Ishikawa (cell line): ENCODE measurements at regions not wholly inside any gene's neighbourhood (a gene's known extent, or its start where the extent isn't known, plus 50 kb on each side); places are given as distances from the start of the nearest gene placed in this dataset.

Source experiments
- CEBPB ChIP-seq: IDR thresholded peaks from 2 replicates; pipeline ENCODE4 v1.6.1; 2012
- CREB1 ChIP-seq: IDR thresholded peaks from 2 replicates; pipeline ENCODE4 v1.6.1; 2012; ENCODE audit warnings: low read depth
- EGR1 ChIP-seq: IDR thresholded peaks from 2 replicates; pipeline ENCODE4 v1.6.1; 2012
- EP300 ChIP-seq: IDR thresholded peaks from 2 replicates; pipeline ENCODE4 v1.6.1; 2012; ENCODE audit warnings: borderline replicate concordance
- FOXM1 ChIP-seq: IDR thresholded peaks from 2 replicates; pipeline ENCODE4 v1.6.1; 2012; ENCODE audit warnings: low read depth, borderline replicate concordance
- NFIC ChIP-seq: IDR thresholded peaks from 2 replicates; pipeline ENCODE4 v1.6.1; 2012
- RAD21 ChIP-seq: IDR thresholded peaks from 2 replicates; pipeline ENCODE4 v1.6.1; 2012; ENCODE audit warnings: low read depth
- TAF1 ChIP-seq: IDR thresholded peaks from 2 replicates; pipeline ENCODE4 v1.6.1; 2012; ENCODE audit warnings: low read depth, mild to moderate bottlenecking
- TCF12 ChIP-seq: IDR thresholded peaks from 2 replicates; pipeline ENCODE4 v1.6.1; 2012; ENCODE audit warnings: low read depth
- TEAD4 ChIP-seq: IDR thresholded peaks from 2 replicates; pipeline ENCODE4 v1.6.1; 2012
- YY1 ChIP-seq: IDR thresholded peaks from 2 replicates; pipeline ENCODE4 v1.6.1; 2012; ENCODE audit warnings: low read depth
- ZBTB7A ChIP-seq: IDR thresholded peaks from 2 replicates; pipeline ENCODE4 v1.6.1; 2012; ENCODE audit warnings: low read depth
- TF ChIP-seq, protein P1 (sequence below): IDR thresholded peaks from 2 replicates; pipeline ENCODE4 v1.6.1; 2012
- TF ChIP-seq, protein P2 (sequence below): IDR thresholded peaks from 2 replicates; pipeline ENCODE4 v1.6.1; 2012
- TF ChIP-seq, protein P3 (sequence below): IDR thresholded peaks from 2 replicates; pipeline ENCODE4 v1.6.1; 2012; ENCODE audit warnings: low read depth, mild to moderate bottlenecking

DNA sequence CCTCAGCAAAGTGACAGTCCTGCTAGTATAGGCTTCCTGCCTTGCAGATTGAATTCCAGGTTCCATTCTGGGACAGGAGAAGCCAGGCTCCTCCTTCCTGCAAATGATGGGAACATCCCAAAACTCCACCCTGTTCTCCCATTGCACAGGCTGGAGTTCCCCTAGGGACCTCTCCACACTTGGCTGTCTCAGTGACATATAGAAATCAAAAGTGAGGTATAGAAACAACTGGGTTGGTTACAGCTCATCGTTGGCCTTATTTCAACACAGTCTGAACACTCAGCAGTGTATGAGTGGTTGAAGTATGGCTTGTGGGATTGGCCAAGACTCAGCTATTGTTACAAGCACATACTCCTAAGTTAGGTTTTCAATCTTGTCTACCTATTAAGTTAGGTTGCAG lies 157.8 kb upstream of the FTMT start:
- TF ChIP-seq CREB1, result no peak
- TF ChIP-seq NFIC, result no peak
- TF ChIP-seq, protein P1, sequence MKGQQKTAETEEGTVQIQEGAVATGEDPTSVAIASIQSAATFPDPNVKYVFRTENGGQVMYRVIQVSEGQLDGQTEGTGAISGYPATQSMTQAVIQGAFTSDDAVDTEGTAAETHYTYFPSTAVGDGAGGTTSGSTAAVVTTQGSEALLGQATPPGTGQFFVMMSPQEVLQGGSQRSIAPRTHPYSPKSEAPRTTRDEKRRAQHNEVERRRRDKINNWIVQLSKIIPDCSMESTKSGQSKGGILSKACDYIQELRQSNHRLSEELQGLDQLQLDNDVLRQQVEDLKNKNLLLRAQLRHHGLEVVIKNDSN, result no peak
- no peak for TF ChIP-seq FOXM1
- no peak for TF ChIP-seq TAF1
- TF ChIP-seq RAD21, result no peak

DNA sequence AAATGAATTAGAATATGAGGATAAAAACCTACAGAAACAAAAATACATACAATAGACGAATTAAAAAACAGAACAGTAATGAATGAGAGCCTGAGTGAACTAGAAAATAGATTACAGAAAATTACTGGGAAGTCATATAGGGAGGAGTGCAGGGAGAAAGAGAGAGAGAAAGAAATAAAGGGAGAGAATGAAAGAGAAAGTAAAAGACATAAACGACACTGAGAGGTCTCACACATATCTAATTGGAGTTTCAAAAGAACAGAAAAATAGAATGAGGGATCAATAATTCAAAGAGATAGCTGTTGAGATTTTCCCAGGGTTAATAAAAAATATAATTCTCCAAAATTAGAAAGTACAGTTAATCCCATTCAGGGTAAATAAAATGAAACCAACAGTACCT lies 156.4 kb upstream of the FTMT start:
- TF ChIP-seq TEAD4, result no peak
- no peak for TF ChIP-seq ZBTB7A
- TF ChIP-seq, protein P2, sequence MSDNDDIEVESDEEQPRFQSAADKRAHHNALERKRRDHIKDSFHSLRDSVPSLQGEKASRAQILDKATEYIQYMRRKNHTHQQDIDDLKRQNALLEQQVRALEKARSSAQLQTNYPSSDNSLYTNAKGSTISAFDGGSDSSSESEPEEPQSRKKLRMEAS, result no peak
- TF ChIP-seq RAD21, result no peak
- TF ChIP-seq CREB1, result no peak
- no peak for TF ChIP-seq YY1
- no peak for TF ChIP-seq EGR1
- no peak for TF ChIP-seq NFIC
- TF ChIP-seq TAF1, result no peak
- TF ChIP-seq, protein P1, result no peak
- no peak for TF ChIP-seq TCF12
- TF ChIP-seq FOXM1, result no peak
- no peak for TF ChIP-seq CEBPB
- TF ChIP-seq, protein P3, sequence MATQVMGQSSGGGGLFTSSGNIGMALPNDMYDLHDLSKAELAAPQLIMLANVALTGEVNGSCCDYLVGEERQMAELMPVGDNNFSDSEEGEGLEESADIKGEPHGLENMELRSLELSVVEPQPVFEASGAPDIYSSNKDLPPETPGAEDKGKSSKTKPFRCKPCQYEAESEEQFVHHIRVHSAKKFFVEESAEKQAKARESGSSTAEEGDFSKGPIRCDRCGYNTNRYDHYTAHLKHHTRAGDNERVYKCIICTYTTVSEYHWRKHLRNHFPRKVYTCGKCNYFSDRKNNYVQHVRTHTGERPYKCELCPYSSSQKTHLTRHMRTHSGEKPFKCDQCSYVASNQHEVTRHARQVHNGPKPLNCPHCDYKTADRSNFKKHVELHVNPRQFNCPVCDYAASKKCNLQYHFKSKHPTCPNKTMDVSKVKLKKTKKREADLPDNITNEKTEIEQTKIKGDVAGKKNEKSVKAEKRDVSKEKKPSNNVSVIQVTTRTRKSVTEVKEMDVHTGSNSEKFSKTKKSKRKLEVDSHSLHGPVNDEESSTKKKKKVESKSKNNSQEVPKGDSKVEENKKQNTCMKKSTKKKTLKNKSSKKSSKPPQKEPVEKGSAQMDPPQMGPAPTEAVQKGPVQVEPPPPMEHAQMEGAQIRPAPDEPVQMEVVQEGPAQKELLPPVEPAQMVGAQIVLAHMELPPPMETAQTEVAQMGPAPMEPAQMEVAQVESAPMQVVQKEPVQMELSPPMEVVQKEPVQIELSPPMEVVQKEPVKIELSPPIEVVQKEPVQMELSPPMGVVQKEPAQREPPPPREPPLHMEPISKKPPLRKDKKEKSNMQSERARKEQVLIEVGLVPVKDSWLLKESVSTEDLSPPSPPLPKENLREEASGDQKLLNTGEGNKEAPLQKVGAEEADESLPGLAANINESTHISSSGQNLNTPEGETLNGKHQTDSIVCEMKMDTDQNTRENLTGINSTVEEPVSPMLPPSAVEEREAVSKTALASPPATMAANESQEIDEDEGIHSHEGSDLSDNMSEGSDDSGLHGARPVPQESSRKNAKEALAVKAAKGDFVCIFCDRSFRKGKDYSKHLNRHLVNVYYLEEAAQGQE, result no peak
- no peak for TF ChIP-seq EP300

DNA sequence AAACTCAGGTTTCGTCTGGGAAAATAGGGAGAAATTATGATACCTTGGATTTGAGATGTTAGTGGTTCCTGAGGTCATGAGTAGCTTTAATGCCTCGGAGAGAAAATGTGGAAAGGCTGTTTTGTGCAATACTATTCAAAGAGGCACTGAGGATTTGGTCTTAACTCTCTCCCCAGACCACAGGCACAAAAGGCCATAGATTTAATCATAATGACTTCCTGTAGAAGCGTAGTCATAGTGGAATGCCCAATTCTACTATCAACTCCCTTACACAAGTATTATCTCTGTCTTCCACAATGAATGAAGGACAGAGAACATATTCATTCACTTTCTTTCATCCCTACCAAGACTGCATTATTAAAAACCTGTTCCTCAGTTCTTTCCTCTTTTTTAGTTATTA lies 153.0 kb upstream of the FTMT start:
- TF ChIP-seq CEBPB (no peak), RAD21 (no peak), FOXM1 (no peak), TEAD4 (no peak), ZBTB7A (no peak), YY1 (no peak), TCF12 (no peak), TAF1 (no peak), CREB1 (no peak), EP300 (no peak), EGR1 (no peak)
- TF ChIP-seq, protein P2, result no peak
- TF ChIP-seq, protein P1, result no peak
- TF ChIP-seq, protein P3, result no peak

DNA sequence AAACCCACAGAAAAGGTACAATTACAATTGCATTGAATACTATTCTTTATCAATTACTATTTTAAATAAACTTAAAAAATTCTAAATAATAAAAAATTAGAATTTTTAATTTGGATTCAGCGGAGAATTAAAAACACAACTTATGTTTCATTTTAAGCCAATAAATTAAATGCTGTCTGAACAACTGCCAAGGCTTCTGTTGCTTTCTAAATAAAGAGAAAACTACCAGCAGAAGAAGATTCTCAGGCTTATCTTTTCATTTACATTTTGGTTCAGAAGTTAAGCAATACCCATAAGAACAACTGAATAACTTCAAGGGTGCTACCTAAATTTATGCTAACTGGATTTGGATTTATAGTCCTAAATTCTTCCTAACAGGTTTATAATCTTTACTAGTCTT lies 150.0 kb upstream of the FTMT start:
- TF ChIP-seq RAD21, result no peak
- no peak for TF ChIP-seq EGR1
- TF ChIP-seq CREB1, result no peak
- TF ChIP-seq, protein P2, result no peak

DNA sequence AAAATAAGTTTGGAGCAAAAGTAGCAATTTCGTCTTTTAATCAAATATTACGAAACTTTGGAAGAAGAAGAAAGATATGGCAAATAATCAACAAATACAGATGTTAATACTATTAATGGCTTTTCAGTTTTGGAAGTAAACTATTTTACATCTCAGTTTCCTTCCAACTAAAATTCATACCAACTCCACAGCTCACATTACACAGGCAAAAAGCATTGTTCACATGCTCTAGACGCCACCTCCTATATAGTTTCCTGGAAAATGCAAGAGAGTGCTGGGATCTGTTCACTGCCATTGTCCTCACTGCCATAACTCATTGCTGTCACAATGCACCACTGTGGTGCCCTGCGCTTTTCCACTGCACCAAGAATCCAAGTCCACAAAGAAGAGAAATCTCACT lies 149.0 kb upstream of the FTMT start:
- TF ChIP-seq RAD21, result no peak
- TF ChIP-seq ZBTB7A, result no peak
- no peak for TF ChIP-seq TAF1
- TF ChIP-seq, protein P3, result no peak
- no peak for TF ChIP-seq YY1
- no peak for TF ChIP-seq TCF12
- no peak for TF ChIP-seq EP300
- no peak for TF ChIP-seq EGR1
